Endothelial cell (in vitro differentiated cells): ENCODE measurements at regions not wholly inside any gene's neighbourhood (a gene's known extent, or its start where the extent isn't known, plus 50 kb on each side); places are given as distances from the start of the nearest gene placed in this dataset.
A peak's percentile ranks its signal among the peaks of the same experiment; 100 is the strongest.
"Not testable (repeated sequence)": the region's sequence is repeated elsewhere in the genome, so short reads cannot be mapped to it uniquely, and the experiment has no call there.

Experiments
- DNase-seq: peaks from one replicate; pipeline ENCODE4 v3.0.0; 2021; ENCODE audit warnings: low spot score
- H3K27ac Mint-ChIP-seq: one replicate; pipeline ENCODE4 v1.8.0; 2021; ENCODE audit warnings: mixed read lengths, inconsistent platforms; ENCODE audit not compliant: unreplicated experiment
- H3K27me3 Mint-ChIP-seq: one replicate; pipeline ENCODE4 v1.8.0; 2021; ENCODE audit warnings: mild to moderate bottlenecking, moderate library complexity, mixed read lengths, inconsistent platforms; ENCODE audit not compliant: unreplicated experiment
- H3K36me3 Mint-ChIP-seq: one replicate; pipeline ENCODE4 v1.8.0; 2021; ENCODE audit warnings: mild to moderate bottlenecking, low read depth, mixed read lengths, inconsistent platforms; ENCODE audit not compliant: unreplicated experiment
- H3K4me1 Mint-ChIP-seq: one replicate; pipeline ENCODE4 v1.8.0; 2021; ENCODE audit warnings: mild to moderate bottlenecking, mixed read lengths, inconsistent platforms; ENCODE audit not compliant: unreplicated experiment
- H3K4me3 Mint-ChIP-seq: one replicate; pipeline ENCODE4 v1.8.0; 2021; ENCODE audit warnings: mild to moderate bottlenecking, mixed read lengths, inconsistent platforms; ENCODE audit not compliant: unreplicated experiment
- H3K9me3 Mint-ChIP-seq: one replicate; pipeline ENCODE4 v1.8.0; 2021; ENCODE audit warnings: mixed read lengths, inconsistent platforms; ENCODE audit not compliant: unreplicated experiment
- TF ChIP-seq, protein P1 (sequence below): fragments of 200-600 bp; sonication (generic); IDR thresholded peaks from one replicate; pipeline ENCODE4 v1.5.0; 2021; ENCODE audit warnings: antibody characterized with exemption; ENCODE audit not compliant: unreplicated experiment

DNA sequence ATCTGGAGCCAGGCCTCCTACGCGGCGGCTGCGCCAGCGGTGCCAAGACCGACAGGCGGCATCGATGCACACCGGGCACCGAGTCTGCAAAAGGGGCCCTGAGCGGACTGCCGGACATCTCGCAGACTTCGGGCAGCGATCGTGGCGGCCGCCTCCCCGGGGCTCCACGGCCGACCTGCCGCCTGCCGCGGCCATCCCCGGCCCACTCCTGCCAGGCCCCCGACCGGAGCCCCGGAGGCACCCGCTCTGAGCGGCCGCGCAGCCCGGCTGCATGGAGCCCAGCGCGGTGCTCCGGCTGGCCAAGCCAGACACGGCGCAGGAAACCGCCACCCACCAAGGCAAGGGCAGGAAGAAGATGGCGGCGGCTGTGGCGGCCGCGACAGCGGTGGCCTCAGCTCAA is 154.2 kb upstream of the KCTD7 start:
- peaks cover 2% of the 10 kb centered on the region for H3K27me3 Mint-ChIP-seq
- H3K9me3 Mint-ChIP-seq, result no peaks in the 10 kb centered on the region
- H3K27ac Mint-ChIP-seq, result no peak overlapping the region
- DNase-seq, result no peak
- H3K36me3 Mint-ChIP-seq, result peaks cover 17% of the 10 kb centered on the region
- TF ChIP-seq, protein P1, sequence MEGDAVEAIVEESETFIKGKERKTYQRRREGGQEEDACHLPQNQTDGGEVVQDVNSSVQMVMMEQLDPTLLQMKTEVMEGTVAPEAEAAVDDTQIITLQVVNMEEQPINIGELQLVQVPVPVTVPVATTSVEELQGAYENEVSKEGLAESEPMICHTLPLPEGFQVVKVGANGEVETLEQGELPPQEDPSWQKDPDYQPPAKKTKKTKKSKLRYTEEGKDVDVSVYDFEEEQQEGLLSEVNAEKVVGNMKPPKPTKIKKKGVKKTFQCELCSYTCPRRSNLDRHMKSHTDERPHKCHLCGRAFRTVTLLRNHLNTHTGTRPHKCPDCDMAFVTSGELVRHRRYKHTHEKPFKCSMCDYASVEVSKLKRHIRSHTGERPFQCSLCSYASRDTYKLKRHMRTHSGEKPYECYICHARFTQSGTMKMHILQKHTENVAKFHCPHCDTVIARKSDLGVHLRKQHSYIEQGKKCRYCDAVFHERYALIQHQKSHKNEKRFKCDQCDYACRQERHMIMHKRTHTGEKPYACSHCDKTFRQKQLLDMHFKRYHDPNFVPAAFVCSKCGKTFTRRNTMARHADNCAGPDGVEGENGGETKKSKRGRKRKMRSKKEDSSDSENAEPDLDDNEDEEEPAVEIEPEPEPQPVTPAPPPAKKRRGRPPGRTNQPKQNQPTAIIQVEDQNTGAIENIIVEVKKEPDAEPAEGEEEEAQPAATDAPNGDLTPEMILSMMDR, result no peak
- no peak overlapping the region for H3K4me3 Mint-ChIP-seq
- no peaks in the 10 kb centered on the region for H3K4me1 Mint-ChIP-seq

DNA sequence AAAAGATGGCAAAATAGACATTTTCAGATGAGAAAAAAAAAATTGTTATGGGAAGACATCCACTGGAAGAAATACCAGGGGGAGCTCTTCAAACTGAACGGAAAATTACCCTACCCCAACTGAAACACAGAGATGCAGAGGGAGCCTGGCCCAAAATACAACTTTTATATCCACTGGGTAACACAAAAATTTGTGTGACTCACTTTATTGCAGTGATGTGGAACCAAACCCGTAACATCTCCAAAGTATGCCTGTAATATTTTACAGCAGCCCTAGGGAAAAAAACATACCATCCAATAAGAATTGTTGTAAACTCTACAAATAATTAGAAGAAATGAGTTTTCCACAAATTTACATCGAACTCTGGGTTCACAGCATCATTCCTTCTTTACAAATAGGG is 152.6 kb upstream of the KCTD7 start:
- peaks cover 22% of the 10 kb centered on the region for H3K36me3 Mint-ChIP-seq
- not testable (repeated sequence) for H3K27ac Mint-ChIP-seq, H3K27me3 Mint-ChIP-seq, H3K4me1 Mint-ChIP-seq, H3K4me3 Mint-ChIP-seq, H3K9me3 Mint-ChIP-seq, DNase-seq

DNA sequence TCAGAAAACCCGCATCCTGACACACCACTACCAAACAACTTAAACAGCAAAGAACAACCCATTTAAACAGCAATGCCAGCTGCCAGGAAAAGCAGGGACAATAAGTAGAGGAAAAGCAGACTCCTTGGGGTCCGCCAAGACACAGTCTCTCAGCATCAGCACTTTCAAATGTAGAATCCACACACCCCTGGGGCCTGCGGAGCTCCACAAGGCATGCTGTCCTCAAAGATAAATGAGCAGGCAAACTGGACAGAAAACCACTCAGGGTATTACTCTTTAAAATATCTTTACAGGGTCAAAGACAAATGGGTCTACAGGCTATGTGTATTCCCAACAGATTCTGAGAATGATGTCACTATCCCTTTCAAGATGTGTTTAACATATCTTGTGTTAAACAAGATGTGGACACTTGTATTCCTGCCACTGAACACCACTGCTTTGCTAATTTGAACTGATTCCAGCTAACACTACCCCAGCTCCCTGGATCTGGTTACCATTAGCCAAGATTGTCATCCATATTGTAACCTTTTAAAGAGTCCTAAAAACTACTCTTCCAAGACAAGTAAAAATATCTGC is 150.8 kb upstream of the KCTD7 start:
- not testable (repeated sequence) for H3K27ac Mint-ChIP-seq, H3K27me3 Mint-ChIP-seq

DNA sequence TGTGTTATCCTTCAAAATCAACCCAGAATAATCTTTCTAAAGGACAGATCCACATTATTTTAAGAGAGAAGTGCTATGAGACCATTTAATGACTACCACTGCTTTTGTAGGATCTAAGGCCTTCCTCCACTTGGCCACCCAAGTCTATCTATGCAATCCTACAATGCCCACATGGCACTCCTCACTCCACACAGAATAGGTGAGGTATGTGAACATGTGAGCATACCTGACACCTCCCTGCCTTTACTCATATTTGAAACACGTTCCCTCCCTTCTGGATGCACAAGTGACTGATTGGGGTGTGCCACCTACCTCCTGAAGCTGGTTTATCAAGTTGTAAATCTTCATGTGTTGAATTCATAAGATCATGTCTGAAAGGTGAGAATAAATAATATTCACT is 147.5 kb upstream of the KCTD7 start:
- H3K9me3 Mint-ChIP-seq, DNase-seq, H3K27me3 Mint-ChIP-seq, H3K4me1 Mint-ChIP-seq, H3K27ac Mint-ChIP-seq, H3K4me3 Mint-ChIP-seq: not testable (repeated sequence)
- H3K36me3 Mint-ChIP-seq, result peaks cover 26% of the 10 kb centered on the region

More for the DNA sequence above, 150.8 kb upstream of the KCTD7 start:
- not testable (repeated sequence) for H3K4me3 Mint-ChIP-seq, DNase-seq, H3K9me3 Mint-ChIP-seq, H3K4me1 Mint-ChIP-seq
- H3K36me3 Mint-ChIP-seq, result peaks cover 30% of the 10 kb centered on the region

DNA sequence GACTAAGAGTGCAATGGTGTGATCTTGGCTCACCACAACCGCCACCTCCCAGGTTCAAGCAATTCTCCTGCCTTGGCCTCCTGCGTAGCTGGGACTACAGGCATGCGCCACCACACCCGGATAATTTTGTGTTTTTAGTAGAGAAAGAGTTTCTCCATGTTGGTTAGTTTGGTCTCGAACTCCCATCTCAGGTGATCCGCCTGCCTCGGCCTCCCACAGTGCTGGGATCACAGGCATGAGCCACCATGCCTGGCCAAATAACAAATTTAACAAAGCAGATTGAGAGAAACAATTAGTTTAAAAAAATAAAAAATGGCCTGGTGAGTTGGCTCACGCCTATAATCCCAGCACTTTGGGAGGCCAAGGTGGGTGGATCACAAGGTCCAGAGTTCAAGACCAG is 139.6 kb upstream of the KCTD7 start:
- not testable (repeated sequence) for H3K27me3 Mint-ChIP-seq, H3K4me3 Mint-ChIP-seq, H3K27ac Mint-ChIP-seq, H3K9me3 Mint-ChIP-seq, DNase-seq, H3K36me3 Mint-ChIP-seq
- peaks cover 13% of the 10 kb centered on the region for H3K4me1 Mint-ChIP-seq

DNA sequence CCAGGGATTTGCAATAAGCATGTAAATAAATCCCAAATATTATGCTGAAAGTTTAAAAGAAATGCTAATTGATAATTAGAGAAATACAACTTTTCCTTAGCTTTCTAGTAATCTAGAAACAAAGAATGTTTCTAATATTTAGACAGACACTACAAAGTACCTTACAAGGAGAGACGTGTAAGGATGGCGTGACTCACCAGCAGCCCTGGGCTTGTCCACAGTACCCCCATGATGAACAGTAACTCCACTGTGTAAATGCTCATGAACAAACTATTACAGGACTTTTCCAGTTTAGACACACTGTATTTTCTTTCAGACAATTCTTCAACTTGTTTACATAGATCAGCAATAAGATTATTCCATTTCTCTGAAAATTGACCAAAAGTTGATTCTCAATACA is 138.9 kb upstream of the KCTD7 start:
- DNase-seq, H3K4me3 Mint-ChIP-seq, H3K9me3 Mint-ChIP-seq, H3K36me3 Mint-ChIP-seq, H3K27me3 Mint-ChIP-seq, H3K27ac Mint-ChIP-seq: not testable (repeated sequence)
- H3K4me1 Mint-ChIP-seq, result peaks cover 13% of the 10 kb centered on the region

DNA sequence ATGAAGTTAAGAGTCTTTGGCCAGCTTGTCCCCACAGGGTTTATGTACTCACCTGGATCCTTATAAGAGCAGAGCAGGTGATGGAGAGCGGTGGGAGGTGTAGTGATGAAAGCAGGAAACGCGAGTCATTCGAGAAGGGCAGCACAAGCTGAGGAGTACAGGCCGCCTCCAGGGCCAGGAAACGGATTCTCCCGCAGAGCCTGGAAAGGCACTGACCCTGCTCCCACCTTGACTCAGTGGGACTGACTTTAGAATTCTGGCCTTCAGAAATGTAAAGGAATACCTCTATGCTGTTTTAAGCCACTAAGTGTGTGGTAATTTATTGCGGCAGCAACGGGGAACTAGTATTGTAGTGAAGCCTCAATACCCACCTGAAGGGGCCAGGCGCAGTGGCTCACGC is 137.7 kb upstream of the KCTD7 start:
- not testable (repeated sequence) for H3K4me3 Mint-ChIP-seq, H3K27me3 Mint-ChIP-seq, H3K36me3 Mint-ChIP-seq, H3K27ac Mint-ChIP-seq, DNase-seq, H3K9me3 Mint-ChIP-seq
- H3K4me1 Mint-ChIP-seq, result peaks cover 13% of the 10 kb centered on the region

DNA sequence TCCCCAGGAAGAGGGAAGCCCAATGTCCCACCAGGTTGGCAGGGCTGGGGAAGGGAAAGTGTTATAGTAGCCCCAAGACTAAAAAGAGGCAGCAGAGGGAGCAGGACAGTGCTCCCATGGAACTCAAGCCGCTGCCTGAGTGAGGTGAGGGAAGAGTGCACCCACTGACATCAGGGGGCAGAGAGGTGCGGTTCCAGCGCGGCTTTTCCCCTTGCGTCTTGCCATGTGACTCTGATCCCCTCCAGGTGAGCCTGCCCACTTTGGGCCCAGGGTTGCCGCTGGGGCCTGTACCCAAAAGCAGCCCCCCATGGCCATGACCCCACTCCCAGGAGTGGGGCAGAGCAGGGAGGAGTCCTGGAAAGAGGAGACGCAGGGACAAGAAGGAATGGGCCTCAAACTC is 136.3 kb upstream of the KCTD7 start:
- not testable (repeated sequence) for H3K27me3 Mint-ChIP-seq, H3K36me3 Mint-ChIP-seq, DNase-seq, H3K9me3 Mint-ChIP-seq
- Mint-ChIP-seq H3K4me1 (peaks cover 13% of the 10 kb centered on the region), H3K27ac (peak overlapping the region; percentile 98), H3K4me3 (peak overlapping the region; percentile 81)
